Nephron progenitor cell (in vitro differentiated cells): ENCODE measurements at regions not wholly inside any gene's neighbourhood (a gene's known extent, or its start where the extent isn't known, plus 50 kb on each side); places are given as distances from the start of the nearest gene placed in this dataset.

Experiments
- DNase-seq: peaks from one replicate; pipeline ENCODE4 v3.0.0; 2021
- H3K27ac Mint-ChIP-seq: 2 replicates; pipeline ENCODE4 v1.8.0; 2021; ENCODE audit warnings: mild to moderate bottlenecking, moderate library complexity, mixed read lengths
- H3K27me3 Mint-ChIP-seq: 2 replicates; pipeline ENCODE4 v1.8.0; 2021; ENCODE audit warnings: mild to moderate bottlenecking, low read depth, mixed read lengths; ENCODE audit not compliant: poor library complexity
- H3K36me3 Mint-ChIP-seq: 2 replicates; pipeline ENCODE4 v1.8.0; 2021; ENCODE audit warnings: low read depth, mixed read lengths
- H3K4me1 Mint-ChIP-seq: 2 replicates; pipeline ENCODE4 v1.8.0; 2021; ENCODE audit warnings: mixed read lengths
- H3K4me3 Mint-ChIP-seq: 2 replicates; pipeline ENCODE4 v1.8.0; 2021; ENCODE audit warnings: mild to moderate bottlenecking, moderate library complexity, mixed read lengths
- H3K9me3 Mint-ChIP-seq: 2 replicates; pipeline ENCODE4 v1.8.0; 2021; ENCODE audit warnings: mild to moderate bottlenecking, moderate library complexity, mixed read lengths
- CTCF ChIP-seq: fragments of 200-600 bp; sonication (generic); IDR thresholded peaks from 2 replicates; pipeline ENCODE4 v1.5.0; 2021; ENCODE audit warnings: antibody characterized with exemption

- Mint-ChIP-seq H3K36me3 (no peaks in the 10 kb centered on the region), H3K4me3 (no peak overlapping the region), H3K4me1 (peaks cover 23% of the 10 kb centered on the region), H3K9me3 (no peaks in the 10 kb centered on the region), H3K27me3 (no peaks in the 10 kb centered on the region), H3K27ac (no peak overlapping the region)
- TF ChIP-seq CTCF: no peak
- DNase-seq: no peak
These were observed 286.0 kb downstream of the TRIB2 start for GRCh38 chr2:13002536-13003331.

GRCh38 chr2:13003500-13003899, 286.8 kb downstream of the TRIB2 start:
- Mint-ChIP-seq H3K27me3 (no peaks in the 10 kb centered on the region), H3K36me3 (no peaks in the 10 kb centered on the region), H3K9me3 (no peaks in the 10 kb centered on the region), H3K27ac (no peak overlapping the region), H3K4me1 (peaks cover 25% of the 10 kb centered on the region), H3K4me3 (no peak overlapping the region)
- no peak for DNase-seq
- TF ChIP-seq CTCF: no peak

- no peak for DNase-seq
- Mint-ChIP-seq H3K36me3 (no peaks in the 10 kb centered on the region), H3K27me3 (no peaks in the 10 kb centered on the region)
These were observed 288.3 kb downstream of the TRIB2 start for GRCh38 chr2:13005048-13005447.

GRCh38 chr2:13005761-13006335, 289.1 kb downstream of the TRIB2 start:
- Mint-ChIP-seq H3K9me3 (no peaks in the 10 kb centered on the region), H3K27me3 (no peaks in the 10 kb centered on the region), H3K36me3 (no peaks in the 10 kb centered on the region), H3K4me1 (peaks cover 25% of the 10 kb centered on the region), H3K4me3 (no peak overlapping the region), H3K27ac (no peak overlapping the region)
- TF ChIP-seq CTCF: no peak
- no peak for DNase-seq

More at GRCh38 chr2:13005048-13005447, 288.3 kb downstream of the TRIB2 start:
- H3K4me3 Mint-ChIP-seq: no peak overlapping the region
- H3K27ac Mint-ChIP-seq: no peak overlapping the region
- H3K4me1 Mint-ChIP-seq: peaks cover 25% of the 10 kb centered on the region
- no peak for TF ChIP-seq CTCF
- no peaks in the 10 kb centered on the region for H3K9me3 Mint-ChIP-seq

- Mint-ChIP-seq H3K27me3 (no peaks in the 10 kb centered on the region), H3K36me3 (no peaks in the 10 kb centered on the region), H3K4me1 (peaks cover 25% of the 10 kb centered on the region), H3K27ac (no peak overlapping the region), H3K9me3 (no peaks in the 10 kb centered on the region), H3K4me3 (no peak overlapping the region)
- no peak for TF ChIP-seq CTCF
- DNase-seq: no peak
These were observed 289.7 kb downstream of the TRIB2 start for GRCh38 chr2:13006426-13006825.
